Panc1 (cell line): ENCODE measurements at regions not wholly inside any gene's neighbourhood (a gene's known extent, or its start where the extent isn't known, plus 50 kb on each side); places are given as distances from the start of the nearest gene placed in this dataset.

Experiments used
- ATAC-seq: fragments of 200-7000 bp; cut with Tn5 transposase; 2 replicates; pipeline ENCODE4 v1.9.1; 2020; ENCODE audit warnings: mild to moderate bottlenecking, moderate library complexity
- BruUV-seq: library from RNA; stranded (reverse); fragments of 400-500 nt; replicated peaks from 2 replicates; lab custom pipeline; 2021; lab: Mats Ljungman, UMichigan
- CTCF ChIA-PET: fragments of 300-600 bp; sonication (Branson Sonifier 250); formaldehyde crosslinking; loops from one replicate; lab custom pipeline; 2022; ENCODE audit warnings: antibody characterized with exemption; lab: Charles Lee
- POLR2A ChIA-PET: fragments of 300-600 bp; sonication (Branson Sonifier 250); formaldehyde crosslinking; loops from one replicate; lab custom pipeline; 2022; ENCODE audit warnings: antibody characterized with exemption; lab: Charles Lee
- DNase-seq: peaks from one replicate; pipeline ENCODE4 v3.0.0-alpha.2; 2010; ENCODE audit warnings: low read depth, low spot score
- H3K27ac ChIP-seq: 2 replicates; pipeline ENCODE4 v1.5.1; 2011; ENCODE audit warnings: mild to moderate bottlenecking, low read length, inconsistent platforms
- H3K27me3 ChIP-seq: fragments of 200-500 bp; sonication (Bioruptor generic); 2 replicates; pipeline ENCODE4 v1.6.0; 2014; ENCODE audit warnings: low read length, inconsistent platforms; ENCODE audit not compliant: control insufficient read depth, insufficient read depth
- H3K36me3 ChIP-seq: fragments of 200-500 bp; sonication (Bioruptor generic); 2 replicates; pipeline ENCODE4 v1.5.1; 2014; ENCODE audit warnings: inconsistent platforms, mild to moderate bottlenecking, low read length, moderate library complexity; ENCODE audit not compliant: control insufficient read depth, insufficient read depth
- H3K4me1 ChIP-seq: 2 replicates; pipeline ENCODE4 v1.5.1; 2011; ENCODE audit warnings: inconsistent platforms, mild to moderate bottlenecking, low read length, moderate library complexity; ENCODE audit not compliant: control insufficient read depth, insufficient read depth
- H3K4me3 ChIP-seq, 2 experiments: 2 replicates each; pipeline ENCODE4 v1.5.1; 2011 to 2012; ENCODE audit warnings: low read depth in 2 of 2, low read length in 2 of 2, mild to moderate bottlenecking in 2 of 2, inconsistent platforms in 1 of 2, moderate library complexity in 1 of 2
- H3K9me3 ChIP-seq: fragments of 200-500 bp; sonication (Bioruptor generic); 2 replicates; pipeline ENCODE4 v1.5.1; 2014; ENCODE audit warnings: low read depth, mild to moderate bottlenecking, inconsistent platforms, low read length, moderate library complexity; ENCODE audit not compliant: control insufficient read depth, insufficient read depth
- CTCF ChIP-seq: fragments of 450-650 bp; IDR thresholded peaks from 2 replicates; pipeline ENCODE4 v1.5.1; 2017; ENCODE audit warnings: mild to moderate bottlenecking
- POLR2AphosphoS5 ChIP-seq: IDR thresholded peaks from 2 replicates; pipeline ENCODE4 v1.6.1; 2012; ENCODE audit warnings: mild to moderate bottlenecking, low read depth, low read length, moderate library complexity
- REST ChIP-seq, 2 experiments: IDR thresholded peaks; 2 replicates each; pipeline ENCODE4 v1.6.1; 2011 to 2012; ENCODE audit warnings: low read depth in 2 of 2, control low read depth in 1 of 2, low read length in 1 of 2, mild to moderate bottlenecking in 1 of 2, moderate library complexity in 1 of 2; ENCODE audit not compliant: insufficient read depth in 1 of 2
- SIN3A ChIP-seq: IDR thresholded peaks from 2 replicates; pipeline ENCODE4 v1.6.1; 2012; ENCODE audit warnings: low read depth, mild to moderate bottlenecking, low read length, moderate library complexity, borderline replicate concordance; ENCODE audit not compliant: insufficient read depth
- TCF7L2 ChIP-seq: IDR thresholded peaks from 2 replicates; pipeline ENCODE4 v1.6.1; 2011; ENCODE audit warnings: mild to moderate bottlenecking, low read depth, low read length, inconsistent platforms
- in situ Hi-C: cut with HindIII; loops from 2 replicates; pipeline ENCODE4 v1.10.0; 2016; ENCODE audit warnings: low sequenced_read_pairs, low pct_unique_long_range_greater_than_20kb
- intact Hi-C: fragments of 100-400 bp; cut with micrococcal nuclease; formaldehyde crosslinking; loops from one replicate; pipeline ENCODE4 v1.10.0; 2022; ENCODE audit not compliant: unreplicated experiment

- Histone ChIP-seq H3K4me1 (no peaks in the 10 kb centered on the region), H3K4me3 (no peak overlapping the region), H3K27ac (no peak overlapping the region), H3K27me3 (peaks cover 2% of the 10 kb centered on the region; the same call in 1 of the 2 replicates), H3K36me3 (no peaks in the 10 kb centered on the region), H3K9me3 (no peaks in the 10 kb centered on the region)
- ChIA-PET POLR2A (no interaction called here), CTCF (interaction anchor here (1.1 kb wide), 1 partner anchor 52 kb away, joined by 3 read pairs; no protein-coding TSS in a partner anchor)
- intact Hi-C loops (no loop called here), in situ Hi-C loops (no loop called here)
- no peak for TF ChIP-seq SIN3A
- TF ChIP-seq REST (IDR thresholded peaks at IDR 0.05; ENCODE audit: insufficient read depth in 1 of 2, low read depth in 2 of 2, low read length in 1 of 2): no peak
- no peak for TF ChIP-seq POLR2AphosphoS5
- no peak for TF ChIP-seq TCF7L2
- no peak for TF ChIP-seq CTCF
- BruUV-seq: no TSS peak
- no peak for ATAC-seq
- DNase-seq: no peak
These were observed 385.6 kb downstream of the UQCRFS1 start for GRCh38 chr19:28827382-28827781.

GRCh38 chr19:28823338-28823961, 389.5 kb downstream of the UQCRFS1 start:
- Histone ChIP-seq H3K27me3 (peaks cover 2% of the 10 kb centered on the region; the same call in 1 of the 2 replicates), H3K36me3 (no peaks in the 10 kb centered on the region), H3K4me1 (no peaks in the 10 kb centered on the region), H3K9me3 (no peaks in the 10 kb centered on the region), H3K27ac (no peak overlapping the region), H3K4me3 (no peak overlapping the region)
- in situ Hi-C loops: no loop called here
- CTCF ChIA-PET: no interaction called here
- DNase-seq (no peak), ATAC-seq (no peak)
- TF ChIP-seq POLR2AphosphoS5 (no peak), REST (IDR thresholded peaks at IDR 0.05; ENCODE audit: insufficient read depth in 1 of 2, low read depth in 2 of 2, low read length in 1 of 2) (no peak), TCF7L2 (no peak), SIN3A (no peak), CTCF (no peak)
- POLR2A ChIA-PET: no interaction called here
- intact Hi-C loops: no loop called here
- BruUV-seq: no TSS peak
